Chondrocyte (in vitro differentiated cells): ENCODE measurements at regions not wholly inside any gene's neighbourhood (a gene's known extent, or its start where the extent isn't known, plus 50 kb on each side); places are given as distances from the start of the nearest gene placed in this dataset.
A peak's percentile ranks its signal among the peaks of the same experiment; 100 is the strongest.

Experiments used
- DNase-seq: peaks from one replicate; pipeline ENCODE4 v3.0.0; 2021; ENCODE audit warnings: mixed read lengths, low spot score
- H3K27ac Mint-ChIP-seq: one replicate; pipeline ENCODE4 v1.8.0; 2021; ENCODE audit warnings: mild to moderate bottlenecking, moderate library complexity, mixed read lengths; ENCODE audit not compliant: unreplicated experiment
- H3K27me3 Mint-ChIP-seq: 2 replicates; pipeline ENCODE4 v1.8.0; 2021; ENCODE audit warnings: low read depth, mixed read lengths
- H3K36me3 Mint-ChIP-seq: 2 replicates; pipeline ENCODE4 v1.8.0; 2021; ENCODE audit warnings: low read depth, mixed read lengths
- H3K4me1 Mint-ChIP-seq: 2 replicates; pipeline ENCODE4 v1.8.0; 2021; ENCODE audit warnings: low read depth, mild to moderate bottlenecking, mixed read lengths
- H3K4me3 Mint-ChIP-seq: one replicate; pipeline ENCODE4 v1.8.0; 2021; ENCODE audit warnings: mild to moderate bottlenecking, moderate library complexity, mixed read lengths; ENCODE audit not compliant: unreplicated experiment
- H3K9me3 Mint-ChIP-seq: 2 replicates; pipeline ENCODE4 v1.8.0; 2021; ENCODE audit warnings: low read depth, mixed read lengths
- TF ChIP-seq, protein P1 (sequence below): fragments of 200-600 bp; sonication (generic); IDR thresholded peaks from 2 replicates; pipeline ENCODE4 v1.5.0; 2021; ENCODE audit warnings: antibody characterized with exemption, mild to moderate bottlenecking, moderate library complexity

DNA sequence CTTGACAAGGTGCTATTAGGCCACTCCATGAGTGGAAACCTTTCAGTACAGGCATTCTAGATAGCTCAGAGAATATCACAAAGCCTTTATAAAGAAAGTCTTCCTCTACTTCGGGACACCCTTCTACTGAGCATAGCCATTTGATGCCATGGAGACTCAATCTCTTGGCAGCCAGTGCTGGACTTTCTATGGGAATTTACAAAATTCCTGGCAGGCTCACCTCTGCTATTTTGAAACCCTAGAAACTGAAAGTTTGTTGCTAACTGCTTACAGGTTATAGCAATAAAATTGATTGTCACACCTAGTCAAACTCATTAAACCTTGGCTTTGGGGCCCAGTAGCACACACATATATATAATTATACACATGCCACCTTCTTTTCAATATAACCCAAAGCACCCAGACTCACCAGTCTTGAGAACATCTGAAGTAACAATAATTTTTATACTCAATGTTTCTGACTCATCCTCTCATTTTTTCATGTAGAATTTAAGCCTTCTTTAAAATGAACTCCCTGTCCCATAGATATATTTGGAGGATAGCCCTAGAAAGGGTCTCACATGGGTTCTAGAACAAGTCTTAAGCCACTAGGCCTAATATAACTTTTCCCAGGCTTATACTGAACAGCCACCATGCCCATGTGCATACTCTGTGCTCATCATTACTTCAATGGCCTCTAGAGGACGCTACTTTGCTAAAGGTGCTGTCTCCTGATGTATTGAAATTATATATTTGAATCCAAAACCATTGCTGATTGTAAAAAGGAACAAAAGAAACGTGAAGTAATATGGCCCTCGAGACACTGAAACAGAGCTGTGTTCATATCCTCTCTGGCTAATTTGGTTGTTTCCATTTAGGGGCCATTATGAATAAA is 368.1 kb upstream of the MARCKS start:
- H3K27me3 Mint-ChIP-seq: no peaks in the 10 kb centered on the region
- H3K27ac Mint-ChIP-seq: no peak overlapping the region
- no peaks in the 10 kb centered on the region for H3K4me1 Mint-ChIP-seq
- no peak for DNase-seq
- H3K4me3 Mint-ChIP-seq: no peak overlapping the region
- no peaks in the 10 kb centered on the region for H3K36me3 Mint-ChIP-seq
- TF ChIP-seq, protein P1, sequence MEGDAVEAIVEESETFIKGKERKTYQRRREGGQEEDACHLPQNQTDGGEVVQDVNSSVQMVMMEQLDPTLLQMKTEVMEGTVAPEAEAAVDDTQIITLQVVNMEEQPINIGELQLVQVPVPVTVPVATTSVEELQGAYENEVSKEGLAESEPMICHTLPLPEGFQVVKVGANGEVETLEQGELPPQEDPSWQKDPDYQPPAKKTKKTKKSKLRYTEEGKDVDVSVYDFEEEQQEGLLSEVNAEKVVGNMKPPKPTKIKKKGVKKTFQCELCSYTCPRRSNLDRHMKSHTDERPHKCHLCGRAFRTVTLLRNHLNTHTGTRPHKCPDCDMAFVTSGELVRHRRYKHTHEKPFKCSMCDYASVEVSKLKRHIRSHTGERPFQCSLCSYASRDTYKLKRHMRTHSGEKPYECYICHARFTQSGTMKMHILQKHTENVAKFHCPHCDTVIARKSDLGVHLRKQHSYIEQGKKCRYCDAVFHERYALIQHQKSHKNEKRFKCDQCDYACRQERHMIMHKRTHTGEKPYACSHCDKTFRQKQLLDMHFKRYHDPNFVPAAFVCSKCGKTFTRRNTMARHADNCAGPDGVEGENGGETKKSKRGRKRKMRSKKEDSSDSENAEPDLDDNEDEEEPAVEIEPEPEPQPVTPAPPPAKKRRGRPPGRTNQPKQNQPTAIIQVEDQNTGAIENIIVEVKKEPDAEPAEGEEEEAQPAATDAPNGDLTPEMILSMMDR: peak; percentile 31
- no peaks in the 10 kb centered on the region for H3K9me3 Mint-ChIP-seq

DNA sequence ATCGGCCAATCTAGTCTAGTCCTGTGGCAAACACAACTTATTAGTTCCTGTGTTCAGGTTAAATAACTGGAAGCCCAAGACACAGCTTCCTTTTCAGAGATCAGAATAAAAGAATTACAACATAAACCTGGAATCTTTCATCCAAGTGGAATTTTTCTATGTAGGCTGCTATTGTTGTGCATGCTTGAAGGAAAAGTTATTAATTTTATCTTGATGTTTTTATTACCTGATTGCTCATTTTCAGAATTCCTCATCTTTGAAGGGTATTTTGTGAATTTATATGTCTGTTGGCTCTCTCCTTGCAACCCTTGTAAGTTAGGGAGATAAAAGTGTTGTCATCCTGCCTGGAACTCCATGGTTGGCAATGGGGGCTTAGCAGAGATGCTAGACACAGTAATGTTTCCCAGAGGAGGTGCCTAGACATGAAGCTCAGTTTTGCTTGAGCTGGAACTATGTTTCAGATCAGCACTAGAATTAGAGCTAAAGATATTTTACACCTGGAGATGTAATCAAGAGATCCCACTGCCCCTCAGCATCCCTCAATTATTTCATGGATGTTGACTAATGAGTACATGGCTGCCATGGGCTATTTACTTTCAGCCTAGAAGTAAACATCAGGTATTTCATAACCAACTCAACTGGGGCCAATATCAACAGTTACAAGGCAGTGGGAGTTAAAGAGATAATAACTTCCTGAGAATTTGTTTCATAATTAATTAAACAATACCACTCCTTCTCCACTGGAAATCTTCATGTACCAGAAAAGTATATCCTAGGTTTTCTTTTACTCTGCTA is 367.0 kb upstream of the MARCKS start:
- DNase-seq: no peak
- Mint-ChIP-seq H3K4me1 (no peaks in the 10 kb centered on the region), H3K27ac (no peak overlapping the region), H3K9me3 (no peaks in the 10 kb centered on the region), H3K27me3 (no peaks in the 10 kb centered on the region), H3K36me3 (no peaks in the 10 kb centered on the region), H3K4me3 (no peak overlapping the region)
- TF ChIP-seq, protein P1: no peak

DNA sequence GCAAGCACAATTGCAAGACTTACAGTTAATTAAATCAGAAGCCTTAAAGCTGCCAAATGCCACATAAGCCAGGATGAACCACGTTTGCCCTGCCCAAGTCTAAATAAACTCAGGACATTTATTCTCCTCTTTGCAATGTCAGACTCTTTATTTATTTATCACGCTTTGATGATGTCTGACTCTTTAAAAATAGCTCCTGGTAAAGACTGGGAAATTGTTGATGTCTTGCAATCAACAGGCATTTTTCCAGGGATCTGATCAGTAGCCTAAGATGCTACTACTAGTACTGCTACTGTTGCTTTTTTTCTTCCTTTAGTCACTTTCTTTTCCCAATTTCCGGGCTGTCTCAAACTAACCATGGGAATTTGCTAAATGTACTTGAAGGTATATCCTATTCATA is 365.8 kb upstream of the MARCKS start:
- no peaks in the 10 kb centered on the region for H3K27me3 Mint-ChIP-seq

DNA sequence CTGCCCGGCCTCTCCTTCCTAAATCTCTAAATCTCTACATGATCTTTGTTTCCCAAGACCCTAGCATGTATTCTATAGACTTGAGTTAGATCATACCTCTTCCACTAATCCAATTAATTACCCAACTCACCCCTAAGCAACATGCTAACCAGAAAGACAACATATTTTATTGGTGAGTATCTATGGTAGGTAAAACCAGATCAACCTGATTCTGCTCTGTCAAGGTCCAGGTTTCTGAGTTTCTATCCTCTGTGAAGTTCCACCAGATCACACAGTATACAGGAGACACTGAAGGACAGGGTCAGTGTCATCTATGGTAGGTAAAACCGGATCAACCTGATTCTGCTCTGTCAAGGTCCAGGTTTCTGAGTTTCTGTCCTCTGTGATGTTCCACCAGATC is 363.2 kb upstream of the MARCKS start:
- no peaks in the 10 kb centered on the region for H3K4me1 Mint-ChIP-seq
- H3K27me3 Mint-ChIP-seq: no peaks in the 10 kb centered on the region
- H3K36me3 Mint-ChIP-seq: no peaks in the 10 kb centered on the region
- no peak overlapping the region for H3K4me3 Mint-ChIP-seq
- no peak for DNase-seq
- H3K27ac Mint-ChIP-seq: no peak overlapping the region
- TF ChIP-seq, protein P1: no peak
- no peaks in the 10 kb centered on the region for H3K9me3 Mint-ChIP-seq

More for the DNA sequence above, 365.8 kb upstream of the MARCKS start:
- TF ChIP-seq, protein P1: no peak
- no peak for DNase-seq
- Mint-ChIP-seq H3K4me1 (no peaks in the 10 kb centered on the region), H3K27ac (no peak overlapping the region), H3K4me3 (no peak overlapping the region), H3K9me3 (no peaks in the 10 kb centered on the region), H3K36me3 (no peaks in the 10 kb centered on the region)

DNA sequence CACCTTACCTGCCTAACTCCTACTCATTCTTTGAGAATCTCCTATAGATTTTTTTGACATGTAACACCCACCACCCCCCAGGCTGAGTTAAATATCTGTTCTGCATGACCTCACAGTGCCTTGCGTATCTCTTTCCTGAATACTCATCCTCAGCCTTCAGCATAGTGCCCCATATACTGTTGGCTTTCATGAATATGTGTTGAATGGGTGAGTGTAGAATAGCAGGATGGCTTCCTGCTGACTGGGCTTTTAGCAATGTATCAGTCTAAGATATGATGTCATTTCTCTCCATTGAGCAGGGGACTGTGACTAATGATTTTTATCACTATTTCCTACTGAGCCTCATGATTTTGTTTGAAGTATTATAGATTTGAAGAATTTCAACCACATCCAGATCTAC is 361.6 kb upstream of the MARCKS start:
- DNase-seq: no peak
- Mint-ChIP-seq H3K4me1 (no peaks in the 10 kb centered on the region), H3K27ac (no peak overlapping the region), H3K36me3 (no peaks in the 10 kb centered on the region), H3K9me3 (no peaks in the 10 kb centered on the region), H3K27me3 (no peaks in the 10 kb centered on the region), H3K4me3 (no peak overlapping the region)
- TF ChIP-seq, protein P1: no peak
